ENCODE measurements at regions not wholly inside any gene's neighbourhood (a gene's known extent, or its start where the extent isn't known, plus 50 kb on each side); places are given as distances from the start of the nearest gene placed in this dataset.
A peak's percentile ranks its signal among the peaks of the same experiment; 100 is the strongest.

GRCh38 chr20:61120595-61121515 is 131.2 kb upstream of the CDH4 start:
- no peak for DNase-seq (ENCODE audit: low read depth)
- Histone ChIP-seq H3K36me3 (ENCODE audit: control insufficient read depth, insufficient read depth, low read length) (no peaks in the 10 kb centered on the region), H3K27me3 (ENCODE audit: control insufficient read depth, insufficient read depth, low read length) (no peaks in the 10 kb centered on the region), H3K4me3 (ENCODE audit: low read depth, low read length) (no peak overlapping the region)
- ChIA-PET POLR2A (no interaction called here), CTCF (interaction anchor here (0.6 to 2.2 kb wide), 3 partner anchors 108 to 918 kb away, joined by 3 to 9 read pairs (median 3); no protein-coding TSS in a partner anchor)
- peak; percentile 50 for TF ChIP-seq CTCF (IDR thresholded peaks at IDR 0.05; ENCODE audit: insufficient read depth, low read depth, low read length)

GRCh38 chr20:61121661-61122060 is 130.4 kb upstream of the CDH4 start:
- no peak for TF ChIP-seq CTCF (IDR thresholded peaks at IDR 0.05; ENCODE audit: insufficient read depth, low read depth, low read length)
- no peak for DNase-seq (ENCODE audit: low read depth)
- POLR2A ChIA-PET = no interaction called here
- no peaks in the 10 kb centered on the region for H3K27me3 ChIP-seq (ENCODE audit: control insufficient read depth, insufficient read depth, low read length)
- no peaks in the 10 kb centered on the region for H3K36me3 ChIP-seq (ENCODE audit: control insufficient read depth, insufficient read depth, low read length)
- no peak overlapping the region for H3K4me3 ChIP-seq (ENCODE audit: low read depth, low read length)
- CTCF ChIA-PET = interaction anchor here (0.5 to 2.2 kb wide), 4 partner anchors 43 to 918 kb away, joined by 3 to 9 read pairs (median 4); no protein-coding TSS in a partner anchor

- no peak overlapping the region for H3K4me3 ChIP-seq (ENCODE audit: low read depth, low read length)
- POLR2A ChIA-PET = no interaction called here
- H3K36me3 ChIP-seq (ENCODE audit: control insufficient read depth, insufficient read depth, low read length) = no peaks in the 10 kb centered on the region
- no peak for DNase-seq (ENCODE audit: low read depth)
- no peak for TF ChIP-seq CTCF (IDR thresholded peaks at IDR 0.05; ENCODE audit: insufficient read depth, low read depth, low read length)
- CTCF ChIA-PET = no interaction called here
- H3K27me3 ChIP-seq (ENCODE audit: control insufficient read depth, insufficient read depth, low read length) = no peaks in the 10 kb centered on the region
These were observed 128.8 kb upstream of the CDH4 start for GRCh38 chr20:61123286-61123685.

- POLR2A ChIA-PET = no interaction called here
- Histone ChIP-seq H3K36me3 (ENCODE audit: control insufficient read depth, insufficient read depth, low read length) (no peaks in the 10 kb centered on the region), H3K27me3 (ENCODE audit: control insufficient read depth, insufficient read depth, low read length) (no peaks in the 10 kb centered on the region), H3K4me3 (ENCODE audit: low read depth, low read length) (no peak overlapping the region)
- TF ChIP-seq CTCF (IDR thresholded peaks at IDR 0.05; ENCODE audit: insufficient read depth, low read depth, low read length) = no peak
- CTCF ChIA-PET = no interaction called here
- no peak for DNase-seq (ENCODE audit: low read depth)
These were observed 128.2 kb upstream of the CDH4 start for GRCh38 chr20:61123751-61124368.

- POLR2A ChIA-PET = no interaction called here
- H3K36me3 ChIP-seq (ENCODE audit: control insufficient read depth, insufficient read depth, low read length) = no peaks in the 10 kb centered on the region
- no peak overlapping the region for H3K4me3 ChIP-seq (ENCODE audit: low read depth, low read length)
- no peaks in the 10 kb centered on the region for H3K27me3 ChIP-seq (ENCODE audit: control insufficient read depth, insufficient read depth, low read length)
- no peak for DNase-seq (ENCODE audit: low read depth)
- no peak for TF ChIP-seq CTCF (IDR thresholded peaks at IDR 0.05; ENCODE audit: insufficient read depth, low read depth, low read length)
- CTCF ChIA-PET = no interaction called here
These were observed 127.0 kb upstream of the CDH4 start for GRCh38 chr20:61125076-61125475.
